BE2C (cell line): ENCODE measurements at regions not wholly inside any gene's neighbourhood (a gene's known extent, or its start where the extent isn't known, plus 50 kb on each side); places are given as distances from the start of the nearest gene placed in this dataset.

Experiments
- DNase-seq: peaks from one replicate; pipeline ENCODE4 v3.0.0-alpha.2; 2020
- H3K27me3 ChIP-seq: fragments of 250-450 bp; sonication (Bioruptor Pico); 2 replicates; pipeline ENCODE4 v1.5.1; 2020; ENCODE audit warnings: mild to moderate bottlenecking
- H3K36me3 ChIP-seq: fragments of 250-450 bp; sonication (Bioruptor Pico); 2 replicates; pipeline ENCODE4 v1.5.1; 2020; ENCODE audit warnings: mild to moderate bottlenecking
- H3K4me1 ChIP-seq: fragments of 250-450 bp; sonication (Bioruptor Pico); 2 replicates; pipeline ENCODE4 v1.5.1; 2020
- H3K4me3 ChIP-seq: 2 replicates; pipeline ENCODE4 v1.5.1; 2011; ENCODE audit warnings: low read depth, low read length
- H3K9me3 ChIP-seq: fragments of 250-450 bp; sonication (Bioruptor Pico); 2 replicates; pipeline ENCODE4 v1.5.1; 2020
- CTCF ChIP-seq: IDR thresholded peaks from 2 replicates; pipeline ENCODE4 v1.5.1; 2012; ENCODE audit warnings: mild to moderate bottlenecking, low read depth, low read length

GRCh38 chr16:56090076-56090475 lies 101.2 kb upstream of the GNAO1 start:
- Histone ChIP-seq H3K9me3 (0 out of 2 replicates have a peak, but pooled peaks cover 1% of the 10 kb centered on the region), H3K36me3 (no peaks in the 10 kb centered on the region), H3K27me3 (no peaks in the 10 kb centered on the region), H3K4me1 (peaks cover 10% of the 10 kb centered on the region), H3K4me3 (no peak overlapping the region)
- no peak for TF ChIP-seq CTCF
- DNase-seq: no peak

GRCh38 chr16:56087626-56088025 lies 103.7 kb upstream of the GNAO1 start:
- Histone ChIP-seq H3K36me3 (no peaks in the 10 kb centered on the region), H3K27me3 (no peaks in the 10 kb centered on the region), H3K9me3 (no peaks in the 10 kb centered on the region), H3K4me3 (no peak overlapping the region), H3K4me1 (no peaks in the 10 kb centered on the region)
- no peak for DNase-seq
- no peak for TF ChIP-seq CTCF

GRCh38 chr16:56081371-56081770 lies 109.9 kb upstream of the GNAO1 start:
- no peak for TF ChIP-seq CTCF
- H3K4me3 ChIP-seq: no peak overlapping the region
- DNase-seq: no peak

GRCh38 chr16:56075732-56076388 lies 115.4 kb upstream of the GNAO1 start:
- Histone ChIP-seq H3K36me3 (no peaks in the 10 kb centered on the region), H3K9me3 (no peaks in the 10 kb centered on the region; the same call in 1 of the 2 replicates), H3K4me1 (peaks cover 12% of the 10 kb centered on the region), H3K4me3 (no peak overlapping the region), H3K27me3 (no peaks in the 10 kb centered on the region)
- peak; percentile 44 for DNase-seq
- TF ChIP-seq CTCF: no peak

More at GRCh38 chr16:56081371-56081770, 109.9 kb upstream of the GNAO1 start:
- Histone ChIP-seq H3K9me3 (no peaks in the 10 kb centered on the region; the same call in 1 of the 2 replicates), H3K27me3 (no peaks in the 10 kb centered on the region), H3K4me1 (peaks cover 1% of the 10 kb centered on the region), H3K36me3 (no peaks in the 10 kb centered on the region)

- Histone ChIP-seq H3K9me3 (no peaks in the 10 kb centered on the region; the same call in 1 of the 2 replicates), H3K36me3 (no peaks in the 10 kb centered on the region), H3K27me3 (no peaks in the 10 kb centered on the region), H3K4me1 (peaks cover 12% of the 10 kb centered on the region), H3K4me3 (no peak overlapping the region)
- TF ChIP-seq CTCF: no peak
- no peak for DNase-seq
Observed at GRCh38 chr16:56073508-56073907, 117.8 kb upstream of the GNAO1 start.

- Histone ChIP-seq H3K9me3 (no peaks in the 10 kb centered on the region; the same call in 1 of the 2 replicates), H3K36me3 (no peaks in the 10 kb centered on the region), H3K4me1 (peaks cover 12% of the 10 kb centered on the region), H3K27me3 (no peaks in the 10 kb centered on the region), H3K4me3 (no peak overlapping the region)
- TF ChIP-seq CTCF: no peak
- DNase-seq: no peak
Observed at GRCh38 chr16:56072096-56072495, 119.2 kb upstream of the GNAO1 start.
